Astrocyte (in vitro differentiated cells and primary cell): ENCODE measurements at regions not wholly inside any gene's neighbourhood (a gene's known extent, or its start where the extent isn't known, plus 50 kb on each side); places are given as distances from the start of the nearest gene placed in this dataset.

Experiments used
- DNase-seq: peaks from one replicate; pipeline ENCODE4 v3.0.0-alpha.2; 2010; ENCODE audit warnings: low read depth
- FAIRE-seq: peaks from 2 replicates; lab custom pipeline; 2011; peaks lifted over from hg19 to GRCh38; lab: Jason Lieb, UNC
- H2AFZ ChIP-seq: 2 replicates; pipeline ENCODE4 v1.6.0; 2012; ENCODE audit warnings: low read depth, low read length, inconsistent platforms
- H3K27ac ChIP-seq: 2 replicates; pipeline ENCODE4 v1.5.1; 2011; ENCODE audit warnings: low read depth, low read length, inconsistent platforms
- H3K27me3 ChIP-seq: 2 replicates; pipeline ENCODE4 v1.6.0; 2011; ENCODE audit warnings: low read length, inconsistent platforms; ENCODE audit not compliant: insufficient read depth
- H3K36me3 ChIP-seq: 2 replicates; pipeline ENCODE4 v1.5.1; 2011; ENCODE audit warnings: low read length, inconsistent platforms; ENCODE audit not compliant: insufficient read depth
- H3K4me1 ChIP-seq: 2 replicates; pipeline ENCODE4 v1.5.1; 2011; ENCODE audit warnings: low read length, inconsistent platforms; ENCODE audit not compliant: insufficient read depth
- H3K4me2 ChIP-seq: 2 replicates; pipeline ENCODE4 v1.6.0; 2012; ENCODE audit warnings: low read length, inconsistent platforms
- H3K4me3 ChIP-seq: 2 replicates; pipeline ENCODE4 v1.5.1; 2011; ENCODE audit warnings: low read depth, mild to moderate bottlenecking, low read length, inconsistent platforms; ENCODE audit not compliant: insufficient read depth
- H3K79me2 ChIP-seq: 2 replicates; pipeline ENCODE4 v1.6.0; 2012; ENCODE audit warnings: mild to moderate bottlenecking, low read length, inconsistent platforms; ENCODE audit not compliant: insufficient read depth
- H3K9ac ChIP-seq: 2 replicates; pipeline ENCODE4 v1.6.0; 2012; ENCODE audit warnings: mild to moderate bottlenecking, low read length, inconsistent platforms
- H3K9me3 ChIP-seq: 2 replicates; pipeline ENCODE4 v1.5.1; 2012; ENCODE audit warnings: low read depth, mild to moderate bottlenecking, low read length, inconsistent platforms; ENCODE audit not compliant: insufficient read depth
- H4K20me1 ChIP-seq: 2 replicates; pipeline ENCODE4 v1.6.0; 2012; ENCODE audit warnings: low read length, inconsistent platforms; ENCODE audit not compliant: insufficient read depth
- H3K27ac Mint-ChIP-seq: one replicate; pipeline ENCODE4 v1.8.0; 2021; ENCODE audit warnings: mild to moderate bottlenecking, mixed read lengths; ENCODE audit not compliant: unreplicated experiment
- H3K27me3 Mint-ChIP-seq: one replicate; pipeline ENCODE4 v1.8.0; 2021; ENCODE audit warnings: low read depth, mixed read lengths; ENCODE audit not compliant: unreplicated experiment
- H3K36me3 Mint-ChIP-seq: one replicate; pipeline ENCODE4 v1.8.0; 2021; ENCODE audit warnings: low read depth, mixed read lengths; ENCODE audit not compliant: unreplicated experiment
- H3K4me1 Mint-ChIP-seq: one replicate; pipeline ENCODE4 v1.8.0; 2021; ENCODE audit warnings: low read depth, mixed read lengths; ENCODE audit not compliant: unreplicated experiment
- H3K4me3 Mint-ChIP-seq: one replicate; pipeline ENCODE4 v1.8.0; 2021; ENCODE audit warnings: mild to moderate bottlenecking, moderate library complexity, mixed read lengths; ENCODE audit not compliant: unreplicated experiment
- H3K9me3 Mint-ChIP-seq: one replicate; pipeline ENCODE4 v1.8.0; 2021; ENCODE audit warnings: mild to moderate bottlenecking, mixed read lengths; ENCODE audit not compliant: unreplicated experiment
- EZH2 ChIP-seq: IDR thresholded peaks from 2 replicates; pipeline ENCODE4 v1.6.1; 2012; ENCODE audit warnings: mild to moderate bottlenecking, low read length, inconsistent platforms; ENCODE audit not compliant: insufficient read depth
- TF ChIP-seq, protein P1 (sequence below): IDR thresholded peaks from 2 replicates; pipeline ENCODE4 v1.5.1; 2011; ENCODE audit warnings: low read depth, mild to moderate bottlenecking, inconsistent platforms, low read length, moderate library complexity; ENCODE audit not compliant: insufficient read depth

DNA sequence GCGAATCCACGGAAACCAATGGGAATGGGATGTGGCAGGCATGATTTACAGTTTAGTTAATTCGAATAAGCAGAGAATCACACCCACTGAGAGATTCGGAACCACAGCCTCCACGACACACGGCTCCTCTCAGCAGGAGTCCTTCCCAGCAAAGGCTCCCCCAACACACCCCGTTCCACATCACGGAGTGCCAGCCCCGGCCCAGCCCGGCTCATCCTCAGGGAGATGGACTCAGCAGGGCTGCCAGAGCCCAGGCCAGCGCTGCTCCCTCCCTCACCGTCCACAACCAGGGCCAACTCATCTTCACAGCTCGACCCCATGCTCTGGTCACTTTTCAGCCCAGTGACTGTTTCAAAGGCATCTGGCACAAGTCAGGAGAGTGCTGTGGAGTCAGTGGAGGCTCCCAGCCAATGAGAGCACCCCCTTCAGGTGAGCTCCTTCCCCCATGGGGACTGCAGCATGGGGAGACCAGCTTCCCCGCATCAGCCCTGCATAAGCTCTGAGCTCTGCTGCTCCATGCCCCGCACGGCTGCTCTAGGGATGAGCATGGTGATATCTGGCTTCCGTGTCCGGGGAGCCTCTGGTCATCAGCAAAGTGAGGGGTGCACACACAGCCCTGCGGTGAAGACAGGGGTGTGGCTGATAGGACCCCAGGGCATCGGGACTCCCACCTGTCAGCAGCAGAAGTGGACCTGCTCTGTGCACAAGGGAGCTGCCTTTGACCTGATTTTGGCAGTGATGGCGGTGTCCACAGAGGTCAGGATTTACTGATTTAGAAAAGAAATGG is 238.8 kb upstream of the SFSWAP start:
- DNase-seq (no peak), FAIRE-seq (no peak)
- H3K9ac ChIP-seq = no peak overlapping the region
- no peaks in the 10 kb centered on the region for H3K4me1 ChIP-seq
- H4K20me1 ChIP-seq = no peaks in the 10 kb centered on the region
- Mint-ChIP-seq H3K36me3 (no peaks in the 10 kb centered on the region), H3K4me3 (no peak overlapping the region), H3K27me3 (peaks cover 24% of the 10 kb centered on the region), H3K9me3 (no peaks in the 10 kb centered on the region), H3K4me1 (no peaks in the 10 kb centered on the region), H3K27ac (no peak overlapping the region)
- no peak overlapping the region for H3K4me3 ChIP-seq
- H2AFZ ChIP-seq = no peak overlapping the region
- H3K9me3 ChIP-seq = no peaks in the 10 kb centered on the region
- H3K27ac ChIP-seq = no peak overlapping the region
- H3K27me3 ChIP-seq = no peaks in the 10 kb centered on the region
- TF ChIP-seq, protein P1, sequence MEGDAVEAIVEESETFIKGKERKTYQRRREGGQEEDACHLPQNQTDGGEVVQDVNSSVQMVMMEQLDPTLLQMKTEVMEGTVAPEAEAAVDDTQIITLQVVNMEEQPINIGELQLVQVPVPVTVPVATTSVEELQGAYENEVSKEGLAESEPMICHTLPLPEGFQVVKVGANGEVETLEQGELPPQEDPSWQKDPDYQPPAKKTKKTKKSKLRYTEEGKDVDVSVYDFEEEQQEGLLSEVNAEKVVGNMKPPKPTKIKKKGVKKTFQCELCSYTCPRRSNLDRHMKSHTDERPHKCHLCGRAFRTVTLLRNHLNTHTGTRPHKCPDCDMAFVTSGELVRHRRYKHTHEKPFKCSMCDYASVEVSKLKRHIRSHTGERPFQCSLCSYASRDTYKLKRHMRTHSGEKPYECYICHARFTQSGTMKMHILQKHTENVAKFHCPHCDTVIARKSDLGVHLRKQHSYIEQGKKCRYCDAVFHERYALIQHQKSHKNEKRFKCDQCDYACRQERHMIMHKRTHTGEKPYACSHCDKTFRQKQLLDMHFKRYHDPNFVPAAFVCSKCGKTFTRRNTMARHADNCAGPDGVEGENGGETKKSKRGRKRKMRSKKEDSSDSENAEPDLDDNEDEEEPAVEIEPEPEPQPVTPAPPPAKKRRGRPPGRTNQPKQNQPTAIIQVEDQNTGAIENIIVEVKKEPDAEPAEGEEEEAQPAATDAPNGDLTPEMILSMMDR = no peak
- TF ChIP-seq EZH2 = no peak
- no peak overlapping the region for H3K4me2 ChIP-seq
- no peaks in the 10 kb centered on the region for H3K36me3 ChIP-seq
- no peaks in the 10 kb centered on the region for H3K79me2 ChIP-seq

DNA sequence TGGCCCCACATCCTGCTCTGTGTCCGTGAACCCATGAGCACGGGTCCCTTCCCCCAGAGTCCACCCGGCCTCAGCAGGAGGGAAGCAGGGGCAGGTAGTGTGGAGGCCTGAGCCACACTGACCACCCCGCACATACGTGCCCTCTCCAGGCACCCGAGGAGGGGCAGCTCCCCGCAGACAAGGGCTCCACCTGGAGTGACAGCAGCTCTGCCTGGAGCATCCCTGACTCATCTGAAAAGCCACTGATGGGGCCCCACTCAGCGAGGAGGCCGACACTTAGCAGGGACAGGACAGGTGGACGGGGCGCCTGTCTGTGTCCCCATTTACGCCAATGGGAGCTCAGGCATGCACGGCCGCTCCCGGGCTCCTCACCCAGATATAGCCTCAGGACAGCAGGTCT is 237.6 kb upstream of the SFSWAP start:
- Histone ChIP-seq H4K20me1 (no peaks in the 10 kb centered on the region), H3K9me3 (peaks cover 4% of the 10 kb centered on the region), H3K27ac (no peak overlapping the region), H3K4me2 (no peak overlapping the region), H3K4me3 (no peak overlapping the region), H3K79me2 (no peaks in the 10 kb centered on the region), H3K9ac (no peak overlapping the region), H3K27me3 (no peaks in the 10 kb centered on the region), H2AFZ (no peak overlapping the region), H3K4me1 (no peaks in the 10 kb centered on the region), H3K36me3 (no peaks in the 10 kb centered on the region)
- no peaks in the 10 kb centered on the region for H3K9me3 Mint-ChIP-seq
- H3K4me1 Mint-ChIP-seq = no peaks in the 10 kb centered on the region
- H3K4me3 Mint-ChIP-seq = no peak overlapping the region
- DNase-seq (no peak), FAIRE-seq (no peak)
- no peak overlapping the region for H3K27ac Mint-ChIP-seq
- TF ChIP-seq EZH2 = no peak
- TF ChIP-seq, protein P1 = no peak
- H3K36me3 Mint-ChIP-seq = no peaks in the 10 kb centered on the region
- peaks cover 20% of the 10 kb centered on the region for H3K27me3 Mint-ChIP-seq
